ENCODE measurements at regions not wholly inside any gene's neighbourhood (a gene's known extent, or its start where the extent isn't known, plus 50 kb on each side); places are given as distances from the start of the nearest gene placed in this dataset.

DNA sequence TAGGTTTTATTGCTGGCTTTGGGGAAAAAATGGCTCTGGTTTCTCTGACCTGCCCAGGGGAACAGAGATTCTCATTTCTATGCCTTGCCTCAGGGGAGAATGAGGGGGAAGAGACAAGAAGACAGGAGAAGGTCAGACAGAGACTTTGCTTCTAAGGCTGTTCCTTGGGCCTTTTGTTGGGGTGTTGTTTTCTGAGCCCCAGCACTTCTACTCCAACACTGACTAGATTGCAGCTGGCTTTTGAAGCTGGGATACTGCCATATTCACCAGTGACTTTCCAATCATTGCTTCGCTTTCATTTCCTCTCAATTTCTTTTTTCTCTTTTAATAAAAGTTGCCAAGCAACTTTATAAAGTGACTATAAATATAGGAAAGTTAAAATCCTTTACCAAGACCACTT lies 143.2 kb upstream of the ARHGEF26 start:
- TF ChIP-seq, protein P1, sequence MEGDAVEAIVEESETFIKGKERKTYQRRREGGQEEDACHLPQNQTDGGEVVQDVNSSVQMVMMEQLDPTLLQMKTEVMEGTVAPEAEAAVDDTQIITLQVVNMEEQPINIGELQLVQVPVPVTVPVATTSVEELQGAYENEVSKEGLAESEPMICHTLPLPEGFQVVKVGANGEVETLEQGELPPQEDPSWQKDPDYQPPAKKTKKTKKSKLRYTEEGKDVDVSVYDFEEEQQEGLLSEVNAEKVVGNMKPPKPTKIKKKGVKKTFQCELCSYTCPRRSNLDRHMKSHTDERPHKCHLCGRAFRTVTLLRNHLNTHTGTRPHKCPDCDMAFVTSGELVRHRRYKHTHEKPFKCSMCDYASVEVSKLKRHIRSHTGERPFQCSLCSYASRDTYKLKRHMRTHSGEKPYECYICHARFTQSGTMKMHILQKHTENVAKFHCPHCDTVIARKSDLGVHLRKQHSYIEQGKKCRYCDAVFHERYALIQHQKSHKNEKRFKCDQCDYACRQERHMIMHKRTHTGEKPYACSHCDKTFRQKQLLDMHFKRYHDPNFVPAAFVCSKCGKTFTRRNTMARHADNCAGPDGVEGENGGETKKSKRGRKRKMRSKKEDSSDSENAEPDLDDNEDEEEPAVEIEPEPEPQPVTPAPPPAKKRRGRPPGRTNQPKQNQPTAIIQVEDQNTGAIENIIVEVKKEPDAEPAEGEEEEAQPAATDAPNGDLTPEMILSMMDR (optimal IDR thresholded peaks at IDR 0.05 in 1 of 3, IDR thresholded peaks at IDR 0.05 in 1 of 3, conservative IDR thresholded peaks at IDR 0.05 in 1 of 3; ENCODE audit: extremely low read depth in 1 of 3, insufficient read depth in 2 of 3, low read length in 3 of 3) = no peak
- TF ChIP-seq EZH2 (IDR thresholded peaks at IDR 0.05; ENCODE audit: low read length) = no peak
